ENCODE measurements at regions not wholly inside any gene's neighbourhood (a gene's known extent, or its start where the extent isn't known, plus 50 kb on each side); places are given as distances from the start of the nearest gene placed in this dataset.

- TF ChIP-seq CTCF (IDR thresholded peaks at IDR 0.05; ENCODE audit: extremely low read depth in 1 of 2, insufficient read depth in 1 of 2, low read depth in 1 of 2, low read length in 2 of 2) (no peak), POLR2AphosphoS5 (IDR thresholded peaks at IDR 0.05; ENCODE audit: insufficient read depth, low read depth, low read length) (no peak), MYC (IDR thresholded peaks at IDR 0.05; ENCODE audit: low read depth, low read length) (no peak), POLR2A (IDR thresholded peaks at IDR 0.05; ENCODE audit: low read depth, low read length) (no peak), MAX (IDR thresholded peaks at IDR 0.05; ENCODE audit: insufficient read depth, insufficient read length) (no peak), EZH2 (IDR thresholded peaks at IDR 0.05; ENCODE audit: borderline replicate concordance, low read depth, low read length, severe bottlenecking) (no peak), GATA2 (IDR thresholded peaks at IDR 0.05; ENCODE audit: insufficient read depth, insufficient read length, low read depth, low read length) (no peak), JUN (IDR thresholded peaks at IDR 0.05; ENCODE audit: borderline replicate concordance, insufficient read depth, insufficient read length, low read depth) (no peak)
Measured at GRCh38 chr11:92130421-92130831, 94.2 kb upstream of the FAT3 start.

All from endothelial cell of umbilical vein (primary cell).